T-helper 1 cell (primary cell): ENCODE measurements at regions not wholly inside any gene's neighbourhood (a gene's known extent, or its start where the extent isn't known, plus 50 kb on each side); places are given as distances from the start of the nearest gene placed in this dataset.

Experiments
- DNase-seq, 5 donors: peaks; one replicate each; pipeline ENCODE4 v3.0.0-alpha.2; 2012 to 2020

DNA sequence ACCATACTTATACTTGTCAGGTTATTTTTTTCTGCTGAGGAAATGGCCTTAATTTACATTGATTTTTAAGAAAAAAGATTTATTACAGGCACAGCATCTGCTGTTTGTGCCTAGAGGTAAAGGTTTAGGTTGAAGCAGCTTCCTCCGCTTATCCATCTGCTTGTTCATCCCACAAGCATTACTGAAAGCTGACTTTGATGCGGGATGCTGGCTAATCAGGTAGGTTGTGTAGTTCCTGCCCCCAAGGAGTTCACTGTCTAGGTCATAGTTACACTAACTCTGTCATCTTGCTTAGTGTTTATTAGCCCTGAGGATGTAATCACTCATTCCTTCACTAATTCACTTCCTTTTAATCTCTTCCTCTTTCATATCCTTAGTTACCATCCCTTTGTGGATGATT is 377.7 kb upstream of the KAZN start:
- no peak for DNase-seq

- DNase-seq: no peak
Measured at GRCh38 chr1:14222086-14222485, 376.4 kb upstream of the KAZN start.

- no peak for DNase-seq
Measured at GRCh38 chr1:14228677-14229076, 369.8 kb upstream of the KAZN start.

DNA sequence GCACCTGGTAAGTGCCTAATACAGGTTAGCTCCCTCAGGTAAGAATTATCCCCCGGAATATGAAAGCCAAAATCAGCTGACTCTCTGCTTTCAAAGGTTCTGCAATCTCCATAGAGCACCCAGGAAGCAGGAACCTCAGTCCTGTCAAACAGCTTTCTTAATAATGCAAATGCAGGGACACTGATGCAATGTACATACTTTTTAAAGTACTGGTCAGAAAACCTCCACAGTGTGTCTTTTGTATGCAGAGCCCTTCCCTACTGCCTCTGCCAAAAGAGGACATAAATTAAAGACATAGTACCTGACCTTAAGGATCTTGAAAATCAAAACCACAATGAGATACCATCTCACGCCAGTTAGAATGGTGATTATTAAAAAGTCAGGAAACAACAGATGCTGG is 365.0 kb upstream of the KAZN start:
- DNase-seq: no peak

- DNase-seq: no peak
Measured at GRCh38 chr1:14236097-14236496, 362.4 kb upstream of the KAZN start.

DNA sequence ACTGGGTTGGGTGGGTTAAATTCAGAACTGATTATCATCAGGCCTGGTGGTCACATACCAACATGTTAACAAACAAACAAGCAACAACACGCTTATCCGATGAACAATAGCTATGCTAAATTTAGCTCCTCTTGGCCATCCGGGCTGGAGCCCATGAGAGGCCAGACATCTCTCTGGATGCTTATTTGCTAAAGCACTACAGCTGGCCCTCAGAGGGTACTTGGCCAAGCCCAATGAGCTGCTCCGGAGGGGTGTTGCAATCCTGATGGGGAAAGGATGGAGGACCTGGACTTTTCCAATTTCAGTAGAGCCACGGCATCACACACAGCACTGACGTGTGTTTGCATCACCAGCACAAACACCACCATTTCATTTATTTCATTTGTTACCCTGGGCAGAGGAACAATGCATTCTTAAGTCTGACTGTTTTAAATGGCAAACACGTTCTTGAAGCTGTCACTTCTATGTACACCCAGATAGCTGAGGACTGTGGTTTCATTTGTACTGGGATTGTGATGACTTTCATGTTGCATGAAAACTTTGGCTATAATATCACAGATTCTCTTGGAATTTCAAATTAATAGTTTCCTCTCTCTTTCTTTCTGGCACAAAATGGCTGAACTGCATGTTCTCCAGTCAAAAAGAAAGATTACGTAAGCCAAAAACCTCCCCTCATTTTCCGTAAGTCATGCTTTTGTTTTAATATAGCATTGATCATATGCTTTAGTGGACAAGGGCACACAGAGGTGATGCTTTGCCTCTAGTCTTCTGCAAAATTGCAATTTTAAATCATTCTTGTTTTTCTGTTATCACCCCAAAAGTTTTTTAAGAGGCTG is 359.8 kb upstream of the KAZN start:
- DNase-seq: no peak

DNA sequence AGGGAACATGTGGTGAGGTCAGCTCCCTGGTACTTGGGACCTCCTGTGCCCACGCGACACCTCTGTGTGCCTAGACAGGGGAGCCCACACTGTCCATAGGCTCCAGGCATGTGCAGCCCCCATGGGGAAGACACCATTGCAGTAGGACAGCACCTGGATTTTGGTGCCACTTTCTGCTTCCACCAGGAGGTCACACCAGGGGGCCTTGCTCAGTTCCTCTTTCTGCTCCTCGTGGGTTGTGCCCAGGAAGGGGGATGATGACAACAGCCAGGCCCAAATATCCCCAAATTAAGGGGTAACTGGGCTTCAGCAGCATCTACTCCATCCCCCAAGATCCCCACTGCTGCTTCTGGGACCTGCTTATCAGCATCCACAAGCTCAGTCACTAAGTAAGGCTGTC is 358.2 kb upstream of the KAZN start:
- DNase-seq: no peak

DNA sequence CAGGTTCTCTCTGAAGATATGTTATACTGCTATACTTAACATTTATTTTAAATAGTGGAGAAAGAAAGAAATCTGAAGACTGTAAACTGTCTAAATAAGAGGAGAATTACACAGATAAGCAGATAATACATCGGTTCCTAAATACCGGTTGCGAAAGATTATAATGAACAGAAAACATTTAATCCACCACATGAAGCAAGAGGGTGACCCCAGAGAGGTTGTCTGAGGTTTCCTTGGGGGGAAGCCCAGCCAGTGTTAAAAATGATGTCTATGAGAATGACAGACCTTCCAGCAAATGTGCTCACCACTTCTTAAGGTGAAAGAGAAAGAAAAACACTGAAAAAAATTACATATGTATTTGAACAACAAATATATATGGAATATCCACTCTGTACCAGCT is 356.4 kb upstream of the KAZN start:
- no peak for DNase-seq

DNA sequence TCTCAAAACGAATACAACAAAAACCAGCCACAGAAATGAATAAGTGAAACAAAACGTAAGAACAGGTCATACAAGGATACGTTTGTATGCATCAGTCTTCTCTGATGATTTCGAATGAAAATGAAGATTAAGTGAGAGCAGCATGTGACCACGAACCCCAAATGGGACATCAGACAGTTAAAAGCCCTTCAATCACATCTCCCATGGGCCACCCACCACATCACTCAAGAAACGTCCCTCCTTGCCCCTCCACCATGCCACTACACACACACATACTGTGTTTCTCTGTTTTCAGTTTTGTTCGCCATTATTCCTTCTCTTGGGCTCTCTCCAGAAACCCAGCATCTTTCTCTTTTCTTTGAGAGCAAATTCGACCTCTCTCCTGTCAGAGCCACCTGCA is 355.6 kb upstream of the KAZN start:
- DNase-seq: no peak

DNA sequence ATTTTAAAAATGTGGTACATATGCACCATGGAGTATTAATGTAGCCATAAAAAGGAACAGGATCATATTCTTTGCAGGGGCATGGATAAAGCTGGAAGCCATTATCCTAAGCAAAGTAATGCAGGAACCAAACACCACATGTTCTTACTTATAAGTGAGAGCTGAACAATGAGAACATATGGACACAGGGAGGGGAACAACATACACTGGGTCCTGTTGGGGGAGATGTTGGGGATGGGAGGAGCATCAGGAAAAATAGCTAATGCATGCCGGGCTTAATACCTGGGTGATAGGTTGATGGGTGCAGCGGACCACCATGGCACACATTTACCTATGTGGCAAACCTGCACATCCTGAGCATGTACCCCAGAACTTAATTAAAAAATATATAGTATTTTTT is 352.5 kb upstream of the KAZN start:
- no peak for DNase-seq

DNA sequence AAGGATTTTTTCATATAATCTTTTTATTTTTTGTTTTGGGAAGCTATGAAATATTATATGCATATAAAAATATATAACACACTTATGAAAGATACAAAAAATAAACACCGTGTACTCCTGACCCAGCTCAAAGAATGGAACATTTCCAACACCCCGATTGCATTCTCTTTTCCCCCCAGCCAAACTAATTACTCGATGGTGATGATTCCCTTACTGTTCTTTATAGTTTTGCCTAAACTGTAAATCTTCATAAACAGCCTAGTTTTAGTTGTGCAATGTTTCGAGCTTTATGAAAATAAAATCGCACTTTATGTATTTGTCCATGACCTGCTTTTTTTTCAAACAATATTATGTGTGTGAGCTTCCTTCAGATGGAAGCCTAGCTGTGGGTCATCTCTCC is 352.0 kb upstream of the KAZN start:
- DNase-seq: no peak

- DNase-seq: no peak
Measured at GRCh38 chr1:14247666-14248065, 350.8 kb upstream of the KAZN start.

DNA sequence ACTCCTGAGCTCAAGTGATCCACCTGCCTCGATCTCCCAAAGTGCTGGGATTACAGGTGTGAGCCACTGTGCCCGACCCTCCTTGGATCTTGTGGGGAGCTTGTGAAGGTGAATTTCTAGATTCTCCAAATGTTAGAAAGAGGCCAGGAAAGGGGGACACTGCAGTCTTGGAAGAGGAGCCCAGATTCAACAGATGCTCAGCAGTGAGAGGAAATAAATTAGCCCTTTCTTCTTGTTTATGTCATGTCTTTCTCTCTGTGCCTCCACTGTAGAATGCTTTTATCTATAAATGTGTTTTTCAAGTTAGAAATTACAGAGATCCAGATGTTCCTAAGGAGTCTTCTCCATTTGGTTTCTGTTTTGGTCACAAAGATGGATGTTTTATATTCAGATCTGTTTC is 346.6 kb upstream of the KAZN start:
- no peak for DNase-seq

DNA sequence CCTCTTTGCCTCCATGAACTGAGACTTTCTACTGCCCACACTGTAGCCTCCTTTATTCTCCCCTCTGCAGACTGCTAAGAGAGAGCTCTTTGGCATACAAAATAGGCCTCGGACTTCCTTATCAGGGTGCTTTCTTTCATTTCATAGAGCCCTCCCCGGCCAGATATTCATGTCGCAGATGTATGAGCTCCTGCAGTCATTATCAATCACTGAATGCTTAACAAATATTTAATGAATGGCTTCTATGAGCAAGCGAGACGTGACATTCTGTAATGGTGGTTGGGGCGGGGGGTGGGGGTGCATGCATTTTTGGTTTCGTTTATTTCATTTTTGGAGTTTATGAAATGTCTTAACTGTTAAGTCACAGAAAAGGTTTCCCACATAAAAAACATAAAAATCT is 344.8 kb upstream of the KAZN start:
- no peak for DNase-seq

- no peak for DNase-seq
Measured at GRCh38 chr1:14254251-14254650, 344.2 kb upstream of the KAZN start.

- no peak for DNase-seq
Measured at GRCh38 chr1:14255233-14255632, 343.3 kb upstream of the KAZN start.

DNA sequence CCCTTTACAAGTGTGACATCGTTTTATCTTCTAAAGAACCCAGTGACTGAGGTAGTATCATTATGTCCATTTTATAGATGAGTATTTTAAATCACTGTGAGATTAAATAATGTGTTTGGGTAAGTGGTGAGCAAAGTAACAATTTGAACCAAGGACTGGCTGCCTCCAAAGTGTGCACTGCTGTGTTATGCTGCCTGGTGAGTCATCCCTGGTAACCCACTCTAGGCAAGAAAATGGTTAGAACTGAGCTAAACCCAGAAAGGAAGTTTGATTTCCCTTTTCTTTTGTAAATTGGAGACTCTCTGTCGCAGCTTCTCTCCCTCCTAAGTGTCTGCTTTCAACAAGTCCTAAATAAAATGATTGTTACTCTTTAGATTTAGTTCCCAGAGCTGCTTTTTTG is 342.8 kb upstream of the KAZN start:
- DNase-seq: no peak

GRCh38 chr1:14259191-14259757 is 339.2 kb upstream of the KAZN start:
- DNase-seq: no peak

- no peak for DNase-seq
Measured at GRCh38 chr1:14260480-14260879, 338.0 kb upstream of the KAZN start.

- no peak for DNase-seq
Measured at GRCh38 chr1:14261395-14261794, 337.1 kb upstream of the KAZN start.

GRCh38 chr1:14262637-14263036 is 335.8 kb upstream of the KAZN start:
- no peak for DNase-seq

- no peak for DNase-seq
Measured at GRCh38 chr1:14263225-14263624, 335.3 kb upstream of the KAZN start.

DNA sequence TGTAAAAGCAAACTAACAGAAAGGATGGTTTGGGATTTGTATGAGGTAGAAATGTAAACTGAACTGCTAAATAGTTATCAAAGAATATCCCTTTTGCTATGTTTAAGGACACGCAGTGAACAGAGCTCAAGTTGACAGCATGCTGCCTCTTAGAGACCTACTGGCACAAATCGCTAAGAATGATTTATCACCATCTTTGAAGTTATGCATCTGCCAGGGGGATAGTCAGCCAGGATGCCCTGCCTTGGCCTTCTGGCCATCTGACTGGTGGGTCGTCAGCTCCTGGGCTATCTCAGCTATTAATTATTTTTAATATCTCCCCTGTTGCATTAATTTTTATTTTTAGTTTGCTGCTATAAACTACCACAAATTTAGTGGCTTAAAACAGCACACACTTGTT is 334.8 kb upstream of the KAZN start:
- DNase-seq: no peak

DNA sequence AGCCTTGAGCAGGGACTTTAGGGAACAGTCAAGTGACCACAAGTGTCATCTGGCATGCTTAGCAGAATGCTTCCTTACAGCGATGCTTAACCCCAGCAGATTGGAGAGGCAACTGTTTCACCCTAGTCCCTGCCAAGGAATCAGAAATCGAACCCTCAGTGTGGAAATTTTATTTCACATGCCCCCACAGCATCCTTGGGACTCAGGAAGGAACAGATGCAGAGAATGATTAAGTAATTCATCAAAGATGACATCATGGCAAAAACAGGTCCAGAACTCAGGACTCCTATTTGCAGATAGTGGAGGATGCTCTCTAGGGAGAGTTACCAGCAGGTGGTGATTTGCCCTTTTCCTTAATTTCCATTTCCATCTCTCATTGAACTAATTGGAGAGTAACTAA is 333.0 kb upstream of the KAZN start:
- no peak for DNase-seq

DNA sequence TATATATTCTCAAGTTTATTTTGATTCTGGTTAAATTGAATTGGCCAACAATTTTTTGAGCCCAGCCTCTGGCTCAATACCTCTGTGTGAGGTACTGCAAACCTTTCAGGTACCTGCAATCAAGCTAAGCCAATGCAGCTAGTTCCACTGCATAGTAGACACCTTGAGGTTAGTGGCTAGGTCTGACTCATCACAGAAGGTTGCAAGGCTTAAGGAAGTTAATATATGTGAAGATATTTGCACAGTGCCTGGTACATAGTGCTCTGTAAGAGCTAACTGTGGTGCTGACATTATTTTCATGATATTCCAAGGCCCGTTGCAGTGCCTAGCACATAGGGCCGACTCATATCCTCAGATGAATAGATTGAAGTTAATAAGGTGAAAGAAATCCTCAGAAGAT is 330.5 kb upstream of the KAZN start:
- DNase-seq: no peak
